ENCODE measurements at regions not wholly inside any gene's neighbourhood (a gene's known extent, or its start where the extent isn't known, plus 50 kb on each side); places are given as distances from the start of the nearest gene placed in this dataset.
"Not testable (repeated sequence)": the region's sequence is repeated elsewhere in the genome, so short reads cannot be mapped to it uniquely, and the experiment has no call there.

DNA sequence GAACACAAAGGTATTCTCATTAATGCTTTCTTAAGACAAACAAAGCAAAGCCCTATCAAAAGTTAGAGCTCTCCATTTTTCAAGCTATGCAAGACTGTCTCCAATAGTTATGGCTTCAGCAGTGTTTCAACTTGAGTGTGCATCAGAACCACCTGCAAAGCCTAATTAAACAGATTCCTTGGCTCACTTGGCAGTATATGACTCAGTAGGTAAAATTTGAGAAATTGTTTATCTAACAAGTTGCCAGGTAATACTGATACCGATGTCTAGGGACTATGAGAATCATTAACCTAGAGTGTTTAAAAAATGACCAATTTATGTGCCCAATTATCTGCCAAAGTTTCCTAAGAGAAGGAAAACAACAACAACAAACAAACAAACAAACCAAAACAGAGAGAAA is 60.3 kb upstream of the PARP8 start:
- Histone ChIP-seq H3K9me2 (replicated peaks; ENCODE audit: insufficient read depth, low read length) (no peaks in the 10 kb centered on the region), H3K4me2 (ENCODE audit: low read depth, low read length) (no peak overlapping the region), H3K4me1 (ENCODE audit: low read length) (no peaks in the 10 kb centered on the region), H4K20me1 (ENCODE audit: insufficient read depth, low read length) (no peaks in the 10 kb centered on the region), H3K36me3 (replicated peaks; ENCODE audit: insufficient read depth, low read length) (no peaks in the 10 kb centered on the region), H3K4me3 (ENCODE audit: low read length) (no peak overlapping the region), H2AFZ (ENCODE audit: low read length) (no peak overlapping the region), H3K79me2 (ENCODE audit: low read length) (no peaks in the 10 kb centered on the region), H3K27me3 (replicated peaks; ENCODE audit: insufficient read depth, low read length) (no peaks in the 10 kb centered on the region), H3K9ac (ENCODE audit: low read length) (no peak overlapping the region), H3F3A (ENCODE audit: insufficient read depth, low read length) (no peaks in the 10 kb centered on the region), H3K27ac (ENCODE audit: low read length) (no peak overlapping the region), H3K9me3 (replicated peaks; ENCODE audit: insufficient read depth, low read length) (no peaks in the 10 kb centered on the region)
- TF ChIP-seq EZH2 (optimal IDR thresholded peaks at IDR 0.05; ENCODE audit: low read depth, low read length) (no peak), EZH2phosphoT487 (IDR thresholded peaks at IDR 0.05; ENCODE audit: low read length) (no peak)
- TF ChIP-seq, protein P1, sequence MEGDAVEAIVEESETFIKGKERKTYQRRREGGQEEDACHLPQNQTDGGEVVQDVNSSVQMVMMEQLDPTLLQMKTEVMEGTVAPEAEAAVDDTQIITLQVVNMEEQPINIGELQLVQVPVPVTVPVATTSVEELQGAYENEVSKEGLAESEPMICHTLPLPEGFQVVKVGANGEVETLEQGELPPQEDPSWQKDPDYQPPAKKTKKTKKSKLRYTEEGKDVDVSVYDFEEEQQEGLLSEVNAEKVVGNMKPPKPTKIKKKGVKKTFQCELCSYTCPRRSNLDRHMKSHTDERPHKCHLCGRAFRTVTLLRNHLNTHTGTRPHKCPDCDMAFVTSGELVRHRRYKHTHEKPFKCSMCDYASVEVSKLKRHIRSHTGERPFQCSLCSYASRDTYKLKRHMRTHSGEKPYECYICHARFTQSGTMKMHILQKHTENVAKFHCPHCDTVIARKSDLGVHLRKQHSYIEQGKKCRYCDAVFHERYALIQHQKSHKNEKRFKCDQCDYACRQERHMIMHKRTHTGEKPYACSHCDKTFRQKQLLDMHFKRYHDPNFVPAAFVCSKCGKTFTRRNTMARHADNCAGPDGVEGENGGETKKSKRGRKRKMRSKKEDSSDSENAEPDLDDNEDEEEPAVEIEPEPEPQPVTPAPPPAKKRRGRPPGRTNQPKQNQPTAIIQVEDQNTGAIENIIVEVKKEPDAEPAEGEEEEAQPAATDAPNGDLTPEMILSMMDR (IDR thresholded peaks at IDR 0.05; ENCODE audit: low read length): no peak
- DNase-seq: no peak

GRCh38 chr5:50607456-50607855 is 59.0 kb upstream of the PARP8 start:
- not testable (repeated sequence) for H3K27ac ChIP-seq (ENCODE audit: low read length); H3K27me3 ChIP-seq (replicated peaks; ENCODE audit: insufficient read depth, low read length); H3K9ac ChIP-seq (ENCODE audit: low read length); H3K9me2 ChIP-seq (replicated peaks; ENCODE audit: insufficient read depth, low read length); H3K79me2 ChIP-seq (ENCODE audit: low read length); H4K20me1 ChIP-seq (ENCODE audit: insufficient read depth, low read length); H2AFZ ChIP-seq (ENCODE audit: low read length); H3K4me3 ChIP-seq (ENCODE audit: low read length); H3K4me1 ChIP-seq (ENCODE audit: low read length); H3K36me3 ChIP-seq (replicated peaks; ENCODE audit: insufficient read depth, low read length); H3K4me2 ChIP-seq (ENCODE audit: low read depth, low read length); DNase-seq; H3K9me3 ChIP-seq (replicated peaks; ENCODE audit: insufficient read depth, low read length); H3F3A ChIP-seq (ENCODE audit: insufficient read depth, low read length)

- not testable (repeated sequence) for H3K36me3 ChIP-seq (replicated peaks; ENCODE audit: insufficient read depth, low read length); H3K9me3 ChIP-seq (replicated peaks; ENCODE audit: insufficient read depth, low read length); H2AFZ ChIP-seq (ENCODE audit: low read length); H3K27ac ChIP-seq (ENCODE audit: low read length); H3K4me3 ChIP-seq (ENCODE audit: low read length); H3K9me2 ChIP-seq (replicated peaks; ENCODE audit: insufficient read depth, low read length); H3K9ac ChIP-seq (ENCODE audit: low read length); H3K79me2 ChIP-seq (ENCODE audit: low read length); H3F3A ChIP-seq (ENCODE audit: insufficient read depth, low read length); H3K4me2 ChIP-seq (ENCODE audit: low read depth, low read length); H3K27me3 ChIP-seq (replicated peaks; ENCODE audit: insufficient read depth, low read length); DNase-seq; H4K20me1 ChIP-seq (ENCODE audit: insufficient read depth, low read length); H3K4me1 ChIP-seq (ENCODE audit: low read length)
Measured at GRCh38 chr5:50607953-50608705, 58.3 kb upstream of the PARP8 start.

GRCh38 chr5:50613057-50613456 is 53.4 kb upstream of the PARP8 start:
- not testable (repeated sequence) for H3K9me2 ChIP-seq (replicated peaks; ENCODE audit: insufficient read depth, low read length); H3K4me3 ChIP-seq (ENCODE audit: low read length); H3K9ac ChIP-seq (ENCODE audit: low read length); H3F3A ChIP-seq (ENCODE audit: insufficient read depth, low read length); H3K27ac ChIP-seq (ENCODE audit: low read length); H3K79me2 ChIP-seq (ENCODE audit: low read length); H3K27me3 ChIP-seq (replicated peaks; ENCODE audit: insufficient read depth, low read length); H4K20me1 ChIP-seq (ENCODE audit: insufficient read depth, low read length); H3K4me1 ChIP-seq (ENCODE audit: low read length); H3K9me3 ChIP-seq (replicated peaks; ENCODE audit: insufficient read depth, low read length); H3K36me3 ChIP-seq (replicated peaks; ENCODE audit: insufficient read depth, low read length); H2AFZ ChIP-seq (ENCODE audit: low read length); H3K4me2 ChIP-seq (ENCODE audit: low read depth, low read length); DNase-seq
